Natural killer cell (primary cell): ENCODE measurements at regions not wholly inside any gene's neighbourhood (a gene's known extent, or its start where the extent isn't known, plus 50 kb on each side); places are given as distances from the start of the nearest gene placed in this dataset.

Source experiments
- ATAC-seq, 3 donors: fragments of 150-1000 bp in 2 of 3; fragments of 200-7000 bp in 1 of 3; cut with Tn5 transposase; 1 replicate in 1 of 3; 2 replicates in 2 of 3; pipeline ENCODE4 v1.10.0; 2021; ENCODE audit warnings: mild to moderate bottlenecking in 2 of 3, moderate library complexity in 2 of 3
- DNase-seq, 2 donors: peaks; one replicate each; pipeline versions ENCODE4 v3.0.0 to v3.0.0-alpha.2; 2013 to 2021; ENCODE audit warnings: mixed read lengths in 1 of 2
- H3K27ac ChIP-seq: one replicate; pipeline ENCODE4 v1.5.1; 2013; ENCODE audit warnings: mild to moderate bottlenecking, low read length
- H3K27me3 ChIP-seq: one replicate; pipeline ENCODE4 v1.6.1; 2013; ENCODE audit warnings: low read length; ENCODE audit not compliant: control insufficient read depth, insufficient read depth
- H3K36me3 ChIP-seq: one replicate; pipeline ENCODE4 v1.6.1; 2013; ENCODE audit warnings: low read length; ENCODE audit not compliant: control insufficient read depth, insufficient read depth
- H3K4me1 ChIP-seq: one replicate; pipeline ENCODE4 v1.6.1; 2013; ENCODE audit warnings: low read length; ENCODE audit not compliant: control insufficient read depth, insufficient read depth
- H3K4me3 ChIP-seq: one replicate; pipeline ENCODE4 v1.5.1; 2013; ENCODE audit warnings: low read length
- H3K9me3 ChIP-seq: one replicate; pipeline ENCODE4 v1.6.1; 2013; ENCODE audit warnings: low read length; ENCODE audit not compliant: control insufficient read depth, insufficient read depth
- H3K27ac Mint-ChIP-seq, 2 donors: one replicate each; pipeline ENCODE4 v1.8.0; 2022; ENCODE audit warnings: mild to moderate bottlenecking in 2 of 2, mixed read lengths in 2 of 2, moderate library complexity in 1 of 2
- H3K27me3 Mint-ChIP-seq, 2 donors: one replicate each; pipeline ENCODE4 v1.8.0; 2022; ENCODE audit warnings: low read depth in 2 of 2, mixed read lengths in 2 of 2
- H3K36me3 Mint-ChIP-seq: one replicate; pipeline ENCODE4 v1.8.0; 2022; ENCODE audit warnings: mixed read lengths
- H3K4me1 Mint-ChIP-seq, 2 donors: one replicate each; pipeline ENCODE4 v1.8.0; 2022; ENCODE audit warnings: mixed read lengths in 2 of 2
- H3K4me3 Mint-ChIP-seq: one replicate; pipeline ENCODE4 v1.8.0; 2022; ENCODE audit warnings: mild to moderate bottlenecking, moderate library complexity, mixed read lengths
- H3K9me3 Mint-ChIP-seq, 2 donors: one replicate each; pipeline ENCODE4 v1.8.0; 2022; ENCODE audit warnings: mixed read lengths in 2 of 2
- CTCF ChIP-seq: fragments of 200-600 bp; IDR thresholded peaks from one replicate; pipeline ENCODE4 v1.8.0; 2022; ENCODE audit warnings: antibody characterized with exemption
- WGBS: methylation state at CpG from one replicate; pipeline ENCODE4 v1.1.7; 2013; ENCODE audit warnings: missing lambda C conversion rate; ENCODE audit not compliant: insufficient coverage; 5-methylcytosine and 5-hydroxymethylcytosine counted together
- intact Hi-C: fragments of 100-400 bp; cut with micrococcal nuclease; formaldehyde crosslinking; loops from one replicate; pipeline ENCODE4 v1.14.2; 2022

DNA sequence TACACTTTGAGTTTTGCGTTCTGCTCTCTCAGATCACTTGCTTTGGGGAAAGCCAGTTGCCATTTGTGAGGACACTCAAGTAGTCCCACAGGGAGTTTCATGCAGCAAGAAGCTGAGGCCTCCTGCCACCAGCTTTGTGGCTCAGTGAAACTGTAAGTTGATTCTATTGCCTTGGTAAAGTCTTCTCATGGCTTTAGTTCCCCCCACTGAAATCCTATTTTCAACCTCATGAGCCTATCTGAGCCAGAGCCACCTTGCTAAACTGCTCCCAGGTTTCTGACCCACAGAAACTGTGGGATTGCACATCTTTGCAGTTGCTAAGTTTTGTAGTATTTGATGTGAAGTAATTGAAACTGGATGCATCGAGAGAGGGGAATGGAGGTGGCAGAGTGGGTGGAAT, 85.4 kb upstream of the TOP3B start:
- H3K27ac ChIP-seq = no peak overlapping the region
- no peak overlapping the region for H3K4me3 ChIP-seq
- no peaks in the 10 kb centered on the region for H3K4me1 Mint-ChIP-seq
- no peaks in the 10 kb centered on the region for H3K36me3 Mint-ChIP-seq
- intact Hi-C loops = no loop called here
- DNase-seq (no peak), ATAC-seq (no peak)
- H3K9me3 ChIP-seq = no peaks in the 10 kb centered on the region
- H3K27ac Mint-ChIP-seq = no peak overlapping the region
- peaks cover 0 to 11% of the 10 kb centered on the region in 2 donors for H3K27me3 Mint-ChIP-seq
- peaks cover 5% of the 10 kb centered on the region for H3K27me3 ChIP-seq
- H3K36me3 ChIP-seq = no peaks in the 10 kb centered on the region
- H3K4me3 Mint-ChIP-seq = no peak overlapping the region
- no peak for TF ChIP-seq CTCF
- H3K9me3 Mint-ChIP-seq = no peaks in the 10 kb centered on the region
- WGBS = 98% methylated on average over 2 of the region's 2 CpGs
- H3K4me1 ChIP-seq = no peaks in the 10 kb centered on the region

DNA sequence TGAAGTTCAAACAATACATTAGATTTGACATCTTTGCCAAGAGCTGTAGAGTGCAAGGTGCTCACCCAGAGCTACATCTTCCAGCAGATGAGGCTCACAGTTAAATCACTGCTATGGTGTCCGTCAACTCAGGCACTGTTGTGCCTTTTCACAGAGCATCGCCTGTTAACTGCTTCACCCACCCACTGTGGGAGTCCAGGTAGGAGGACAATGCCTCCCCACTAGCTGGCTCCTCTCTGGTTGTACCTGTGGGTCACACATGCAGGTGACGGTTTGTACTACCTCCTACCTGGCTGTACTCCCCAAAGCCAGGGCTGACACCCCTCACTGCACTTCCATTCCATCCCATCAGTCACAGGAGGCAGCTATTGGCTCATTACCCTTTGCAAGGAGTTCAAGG, 84.6 kb upstream of the TOP3B start:
- Histone ChIP-seq H3K27me3 (peaks cover 5% of the 10 kb centered on the region), H3K27ac (no peak overlapping the region), H3K4me1 (no peaks in the 10 kb centered on the region), H3K36me3 (no peaks in the 10 kb centered on the region), H3K4me3 (no peak overlapping the region), H3K9me3 (no peaks in the 10 kb centered on the region)
- 91% methylated on average over 3 of the region's 3 CpGs for WGBS
- H3K4me3 Mint-ChIP-seq = no peak overlapping the region
- H3K27me3 Mint-ChIP-seq = peaks cover 0 to 11% of the 10 kb centered on the region in 2 donors
- H3K36me3 Mint-ChIP-seq = no peaks in the 10 kb centered on the region
- ATAC-seq (no peak), DNase-seq (no peak)
- no peaks in the 10 kb centered on the region for H3K4me1 Mint-ChIP-seq
- H3K27ac Mint-ChIP-seq = no peak overlapping the region
- no peaks in the 10 kb centered on the region for H3K9me3 Mint-ChIP-seq
- no peak for TF ChIP-seq CTCF
- intact Hi-C loops = no loop called here

GRCh38 chr22:22064580-22064979, 82.0 kb upstream of the TOP3B start:
- Histone ChIP-seq H3K27ac (no peak overlapping the region), H3K36me3 (no peaks in the 10 kb centered on the region), H3K4me1 (peaks cover 7% of the 10 kb centered on the region), H3K9me3 (no peaks in the 10 kb centered on the region), H3K4me3 (no peak overlapping the region), H3K27me3 (no peaks in the 10 kb centered on the region)
- ATAC-seq = no peak
- no peak for DNase-seq
- Mint-ChIP-seq H3K27ac (no peak overlapping the region), H3K36me3 (no peaks in the 10 kb centered on the region), H3K4me1 (no peaks in the 10 kb centered on the region), H3K9me3 (no peaks in the 10 kb centered on the region), H3K27me3 (peaks cover 1 to 11% of the 10 kb centered on the region in 2 donors), H3K4me3 (no peak overlapping the region)
- no peak for TF ChIP-seq CTCF
- intact Hi-C loops = no loop called here

GRCh38 chr22:22062306-22062793, 79.8 kb upstream of the TOP3B start:
- intact Hi-C loops = no loop called here
- no peak for TF ChIP-seq CTCF
- Mint-ChIP-seq H3K27me3 (peaks cover 9 to 29% of the 10 kb centered on the region in 2 donors), H3K36me3 (no peaks in the 10 kb centered on the region), H3K27ac (no peak overlapping the region), H3K9me3 (no peaks in the 10 kb centered on the region), H3K4me3 (no peak overlapping the region), H3K4me1 (no peaks in the 10 kb centered on the region)
- Histone ChIP-seq H3K9me3 (no peaks in the 10 kb centered on the region), H3K4me3 (no peak overlapping the region), H3K36me3 (no peaks in the 10 kb centered on the region), H3K4me1 (peaks cover 7% of the 10 kb centered on the region), H3K27ac (no peak overlapping the region), H3K27me3 (no peaks in the 10 kb centered on the region)
- WGBS = 92% methylated on average over 2 of the region's 2 CpGs
- DNase-seq = no peak
- no peak for ATAC-seq
